H9 (cell line): ENCODE measurements at regions not wholly inside any gene's neighbourhood (a gene's known extent, or its start where the extent isn't known, plus 50 kb on each side); places are given as distances from the start of the nearest gene placed in this dataset.

Experiments
- DNase-seq: peaks from one replicate; pipeline ENCODE4 v3.0.0-alpha.2; 2017
- H2AFZ ChIP-seq: one replicate; pipeline ENCODE4 v1.6.1; 2013; ENCODE audit warnings: mild to moderate bottlenecking, low read length, control low read depth, moderate library complexity
- H2AK5ac ChIP-seq: 2 replicates; pipeline ENCODE4 v1.6.1; 2013; ENCODE audit warnings: low read length, control low read depth, mixed read lengths; ENCODE audit not compliant: insufficient read length
- H2BK120ac ChIP-seq: one replicate; pipeline ENCODE4 v1.6.1; 2013; ENCODE audit warnings: low read depth, mild to moderate bottlenecking, low read length, control low read depth, inconsistent platforms; ENCODE audit not compliant: poor library complexity, severe bottlenecking
- H2BK12ac ChIP-seq: 2 replicates; pipeline ENCODE4 v1.6.1; 2013; ENCODE audit warnings: low read length, control low read depth, mixed read lengths, low read depth; ENCODE audit not compliant: insufficient read length
- H2BK15ac ChIP-seq: 2 replicates; pipeline ENCODE4 v1.6.1; 2013; ENCODE audit warnings: low read depth, low read length, control low read depth
- H2BK20ac ChIP-seq: one replicate; pipeline ENCODE4 v1.6.1; 2013; ENCODE audit warnings: low read depth, mild to moderate bottlenecking, low read length, control low read depth, inconsistent platforms; ENCODE audit not compliant: poor library complexity, severe bottlenecking
- H2BK5ac ChIP-seq: 2 replicates; pipeline ENCODE4 v1.6.1; 2013; ENCODE audit warnings: low read length, control low read depth, mixed read lengths; ENCODE audit not compliant: insufficient read length
- H3K14ac ChIP-seq: 2 replicates; pipeline ENCODE4 v1.6.1; 2013; ENCODE audit warnings: low read length, control low read depth; ENCODE audit not compliant: insufficient read depth
- H3K18ac ChIP-seq: 2 replicates; pipeline ENCODE4 v1.6.1; 2013; ENCODE audit warnings: low read depth, mild to moderate bottlenecking, mixed read lengths, low read length, control low read depth; ENCODE audit not compliant: insufficient read length
- H3K23ac ChIP-seq: 2 replicates; pipeline ENCODE4 v1.6.1; 2013; ENCODE audit warnings: low read length, control low read depth, mixed read lengths, low read depth; ENCODE audit not compliant: insufficient read length
- H3K23me2 ChIP-seq: 2 replicates; pipeline ENCODE4 v1.6.1; 2013; ENCODE audit warnings: low read depth, mild to moderate bottlenecking, mixed read lengths, low read length, control low read depth; ENCODE audit not compliant: insufficient read length, poor library complexity, severe bottlenecking
- H3K27ac ChIP-seq: 2 replicates; pipeline ENCODE4 v1.5.1; 2013; ENCODE audit warnings: low read length, control low read depth, mixed read lengths, low read depth; ENCODE audit not compliant: insufficient read length
- H3K27me3 ChIP-seq: 2 replicates; pipeline ENCODE4 v1.6.1; 2013; ENCODE audit warnings: low read length, control low read depth, inconsistent platforms; ENCODE audit not compliant: insufficient read depth
- H3K4ac ChIP-seq: 2 replicates; pipeline ENCODE4 v1.6.1; 2013; ENCODE audit warnings: low read depth, mild to moderate bottlenecking, control low read depth, inconsistent platforms, low read length, moderate library complexity
- H3K4me1 ChIP-seq: 2 replicates; pipeline ENCODE4 v1.6.1; 2013; ENCODE audit warnings: low read length, control low read depth, inconsistent platforms; ENCODE audit not compliant: insufficient read depth
- H3K4me2 ChIP-seq: 2 replicates; pipeline ENCODE4 v1.6.1; 2013; ENCODE audit warnings: low read length, control low read depth, mixed read lengths; ENCODE audit not compliant: insufficient read length, insufficient read depth
- H3K56ac ChIP-seq: 2 replicates; pipeline ENCODE4 v1.6.1; 2013; ENCODE audit warnings: low read depth, mild to moderate bottlenecking, mixed read lengths, low read length, control low read depth; ENCODE audit not compliant: insufficient read length
- H3K79me1 ChIP-seq: 2 replicates; pipeline ENCODE4 v1.6.1; 2013; ENCODE audit warnings: low read depth, mild to moderate bottlenecking, moderate library complexity, low read length, control low read depth, inconsistent platforms; ENCODE audit not compliant: insufficient read depth, poor library complexity, severe bottlenecking
- H3K79me2 ChIP-seq: 2 replicates; pipeline ENCODE4 v1.6.1; 2013; ENCODE audit warnings: low read length, control low read depth, inconsistent platforms; ENCODE audit not compliant: insufficient read depth
- H3K9ac ChIP-seq: 2 replicates; pipeline ENCODE4 v1.6.1; 2013; ENCODE audit warnings: low read length, control low read depth, mixed read lengths; ENCODE audit not compliant: insufficient read length; ENCODE audit errors: extremely low read depth
- H3K9me3 ChIP-seq: one replicate; pipeline ENCODE4 v1.6.1; 2013; ENCODE audit warnings: low read depth, low read length, inconsistent platforms; ENCODE audit not compliant: control insufficient read depth
- H3T11ph ChIP-seq: one replicate; pipeline ENCODE4 v1.6.1; 2013; ENCODE audit warnings: mild to moderate bottlenecking, low read length, control low read depth, inconsistent platforms
- H4K20me1 ChIP-seq: one replicate; pipeline ENCODE4 v1.6.1; 2013; ENCODE audit not compliant: control insufficient read depth, insufficient read length, insufficient read depth
- H4K5ac ChIP-seq: 2 replicates; pipeline ENCODE4 v1.6.1; 2013; ENCODE audit warnings: low read depth, mild to moderate bottlenecking, mixed read lengths, low read length, control low read depth; ENCODE audit not compliant: insufficient read length
- H4K8ac ChIP-seq: replicated peaks from 2 replicates; pipeline ENCODE4 v1.6.1; 2013; ENCODE audit warnings: low read length, control low read depth, mixed read lengths, low read depth; ENCODE audit not compliant: insufficient read length
- H4K91ac ChIP-seq: 2 replicates; pipeline ENCODE4 v1.6.1; 2013; ENCODE audit warnings: low read depth, mild to moderate bottlenecking, moderate library complexity, mixed read lengths, low read length, control low read depth; ENCODE audit not compliant: insufficient read length
- H3K27ac Mint-ChIP-seq, 3 experiments: 2 replicates in 2 of 3; 3 replicates in 1 of 3; pipeline ENCODE4 v1.8.0; 2020 to 2021; ENCODE audit warnings: mixed read lengths in 3 of 3, mild to moderate bottlenecking in 1 of 3, moderate library complexity in 1 of 3
- H3K27me3 Mint-ChIP-seq: 2 replicates; pipeline ENCODE4 v1.8.0; 2021; ENCODE audit warnings: low read depth, mild to moderate bottlenecking, moderate library complexity, mixed read lengths
- H3K36me3 Mint-ChIP-seq, 3 experiments: 2 replicates in 2 of 3; 3 replicates in 1 of 3; pipeline ENCODE4 v1.8.0; 2020 to 2021; ENCODE audit warnings: low read depth in 3 of 3, mixed read lengths in 3 of 3; ENCODE audit not compliant: insufficient read depth in 1 of 3
- H3K4me1 Mint-ChIP-seq, 2 experiments: 2 replicates each; pipeline ENCODE4 v1.8.0; 2020; ENCODE audit warnings: mixed read lengths in 2 of 2
- H3K4me3 Mint-ChIP-seq, 2 experiments: 2 replicates in 1 of 2; 3 replicates in 1 of 2; pipeline ENCODE4 v1.8.0; 2020 to 2021; ENCODE audit warnings: mild to moderate bottlenecking in 2 of 2, mixed read lengths in 2 of 2, moderate library complexity in 1 of 2
- H3K9me3 Mint-ChIP-seq, 2 experiments: 2 replicates in 1 of 2; 3 replicates in 1 of 2; pipeline ENCODE4 v1.8.0; 2020; ENCODE audit warnings: mild to moderate bottlenecking in 2 of 2, mixed read lengths in 2 of 2, moderate library complexity in 1 of 2
- WGBS: extraction: QIAGEN DNeasy Blood & Tissue Kit; methylation state at CpG from one replicate; pipeline ENCODE4 v1.1.7; 2013; ENCODE audit warnings: missing lambda C conversion rate, low lambda C conversion rate, mixed read lengths; ENCODE audit not compliant: insufficient read length; ENCODE audit errors: extremely low coverage; 5-methylcytosine and 5-hydroxymethylcytosine counted together
- TF ChIP-seq, protein P1 (sequence below): fragments of 200-600 bp; sonication (generic); conservative IDR thresholded peaks from 3 replicates; pipeline ENCODE4 v1.8.0; 2021; ENCODE audit warnings: antibody characterized with exemption, mild to moderate bottlenecking

DNA sequence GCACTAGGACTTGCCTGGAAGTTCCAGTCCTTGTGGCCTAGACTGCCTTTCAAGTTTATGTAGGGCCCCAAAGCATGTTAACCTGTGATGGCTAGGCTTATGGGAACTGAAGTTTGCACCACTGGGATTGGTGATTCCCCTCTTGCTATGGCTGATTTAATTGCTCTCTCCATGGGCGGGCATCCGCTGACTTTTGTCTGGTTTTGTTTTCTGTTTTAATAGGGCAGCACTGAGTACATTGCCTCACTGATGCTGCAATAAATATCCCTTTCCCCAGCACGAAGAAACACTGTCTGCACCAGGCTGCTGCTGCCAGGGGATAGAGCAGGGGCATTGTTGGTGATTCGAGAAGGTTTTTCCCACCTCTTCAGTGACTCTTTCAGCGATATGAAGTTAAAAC is 73.3 kb upstream of the PDE4B start:
- no peak overlapping the region for H2BK15ac ChIP-seq
- Mint-ChIP-seq H3K4me1 (no peaks in the 10 kb centered on the region), H3K4me3 (no peak overlapping the region), H3K27me3 (peaks cover 2% of the 10 kb centered on the region), H3K27ac (no peak overlapping the region; a peak in 1 of 7 replicates), H3K9me3 (no peaks in the 10 kb centered on the region), H3K36me3 (no peaks in the 10 kb centered on the region)
- no peak overlapping the region for H3K27ac ChIP-seq
- no peak overlapping the region for H3K9ac ChIP-seq
- DNase-seq: no peak
- no peak overlapping the region for H2BK120ac ChIP-seq
- no peak overlapping the region for H4K5ac ChIP-seq
- H3T11ph ChIP-seq: no peak overlapping the region
- H2AK5ac ChIP-seq: no peak overlapping the region
- H2BK12ac ChIP-seq: no peak overlapping the region
- WGBS: no CpG with 5 or more reads among the region's 5 CpGs
- H3K27me3 ChIP-seq: no peaks in the 10 kb centered on the region
- no peak overlapping the region for H3K23ac ChIP-seq
- H3K14ac ChIP-seq: no peak overlapping the region
- TF ChIP-seq, protein P1, sequence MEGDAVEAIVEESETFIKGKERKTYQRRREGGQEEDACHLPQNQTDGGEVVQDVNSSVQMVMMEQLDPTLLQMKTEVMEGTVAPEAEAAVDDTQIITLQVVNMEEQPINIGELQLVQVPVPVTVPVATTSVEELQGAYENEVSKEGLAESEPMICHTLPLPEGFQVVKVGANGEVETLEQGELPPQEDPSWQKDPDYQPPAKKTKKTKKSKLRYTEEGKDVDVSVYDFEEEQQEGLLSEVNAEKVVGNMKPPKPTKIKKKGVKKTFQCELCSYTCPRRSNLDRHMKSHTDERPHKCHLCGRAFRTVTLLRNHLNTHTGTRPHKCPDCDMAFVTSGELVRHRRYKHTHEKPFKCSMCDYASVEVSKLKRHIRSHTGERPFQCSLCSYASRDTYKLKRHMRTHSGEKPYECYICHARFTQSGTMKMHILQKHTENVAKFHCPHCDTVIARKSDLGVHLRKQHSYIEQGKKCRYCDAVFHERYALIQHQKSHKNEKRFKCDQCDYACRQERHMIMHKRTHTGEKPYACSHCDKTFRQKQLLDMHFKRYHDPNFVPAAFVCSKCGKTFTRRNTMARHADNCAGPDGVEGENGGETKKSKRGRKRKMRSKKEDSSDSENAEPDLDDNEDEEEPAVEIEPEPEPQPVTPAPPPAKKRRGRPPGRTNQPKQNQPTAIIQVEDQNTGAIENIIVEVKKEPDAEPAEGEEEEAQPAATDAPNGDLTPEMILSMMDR: no peak
- H2AFZ ChIP-seq: no peak overlapping the region
- no peak overlapping the region for H2BK20ac ChIP-seq
- H3K18ac ChIP-seq: no peak overlapping the region
- no peak overlapping the region for H4K91ac ChIP-seq
- no peak overlapping the region for H4K8ac ChIP-seq
- no peaks in the 10 kb centered on the region for H3K23me2 ChIP-seq
- no peaks in the 10 kb centered on the region for H3K79me1 ChIP-seq
- H3K79me2 ChIP-seq: no peaks in the 10 kb centered on the region
- H2BK5ac ChIP-seq: no peak overlapping the region
- H3K56ac ChIP-seq: no peak overlapping the region
- H3K4me2 ChIP-seq: no peak overlapping the region
- H3K4me1 ChIP-seq: no peaks in the 10 kb centered on the region
- H4K20me1 ChIP-seq: no peaks in the 10 kb centered on the region
- no peak overlapping the region for H3K4ac ChIP-seq
- H3K9me3 ChIP-seq: no peaks in the 10 kb centered on the region
